Fibroblast of mammary gland (primary cell): ENCODE measurements at regions not wholly inside any gene's neighbourhood (a gene's known extent, or its start where the extent isn't known, plus 50 kb on each side); places are given as distances from the start of the nearest gene placed in this dataset.
"Not testable (repeated sequence)": the region's sequence is repeated elsewhere in the genome, so short reads cannot be mapped to it uniquely, and the experiment has no call there.

Experiments
- DNase-seq: peaks from one replicate; pipeline ENCODE4 v3.0.0-alpha.2; 2010; ENCODE audit warnings: low read depth
- H3K4me3 ChIP-seq: 2 replicates; pipeline ENCODE4 v1.5.1; 2011; ENCODE audit warnings: low read depth, mild to moderate bottlenecking, low read length, moderate library complexity; ENCODE audit not compliant: control insufficient read depth
- CTCF ChIP-seq: conservative IDR thresholded peaks from 2 replicates; pipeline ENCODE4 v1.5.1; 2011; ENCODE audit warnings: low read depth, low read length, inconsistent platforms; ENCODE audit not compliant: control insufficient read depth, insufficient read depth

- no peak overlapping the region for H3K4me3 ChIP-seq
- no peak for DNase-seq
Measured at GRCh38 chr6:5837323-5837722, 169.4 kb downstream of the NRN1 start.

GRCh38 chr6:5836597-5836996, 170.1 kb downstream of the NRN1 start:
- not testable (repeated sequence) for DNase-seq, H3K4me3 ChIP-seq

More at GRCh38 chr6:5837323-5837722, 169.4 kb downstream of the NRN1 start:
- TF ChIP-seq CTCF, result no peak

- TF ChIP-seq CTCF, result no peak
- DNase-seq, result no peak
- H3K4me3 ChIP-seq, result no peak overlapping the region
Measured at GRCh38 chr6:5833120-5833519, 173.6 kb downstream of the NRN1 start.

- DNase-seq, result no peak
- TF ChIP-seq CTCF, result no peak
- H3K4me3 ChIP-seq, result no peak overlapping the region
Measured at GRCh38 chr6:5832668-5833067, 174.1 kb downstream of the NRN1 start.

GRCh38 chr6:5831219-5831862, 175.4 kb downstream of the NRN1 start:
- DNase-seq, H3K4me3 ChIP-seq: not testable (repeated sequence)

GRCh38 chr6:5828296-5828695, 178.4 kb downstream of the NRN1 start:
- H3K4me3 ChIP-seq, result no peak overlapping the region
- DNase-seq, result no peak
- TF ChIP-seq CTCF, result no peak

GRCh38 chr6:5827056-5827904, 179.4 kb downstream of the NRN1 start:
- DNase-seq, result no peak
- H3K4me3 ChIP-seq, result no peak overlapping the region
- TF ChIP-seq CTCF, result no peak

GRCh38 chr6:5824382-5824983, 182.2 kb downstream of the NRN1 start:
- not testable (repeated sequence) for H3K4me3 ChIP-seq, DNase-seq
